Erythroblast (primary cell): ENCODE measurements at regions not wholly inside any gene's neighbourhood (a gene's known extent, or its start where the extent isn't known, plus 50 kb on each side); places are given as distances from the start of the nearest gene placed in this dataset.

Experiments used
- GATA1 ChIP-seq: IDR thresholded peaks from 2 replicates; pipeline ENCODE4 v1.6.1; 2011; ENCODE audit warnings: low read depth, mild to moderate bottlenecking, control low read depth, low read length, moderate library complexity
- POLR2A ChIP-seq: IDR thresholded peaks from 2 replicates; pipeline ENCODE4 v1.6.1; 2011; ENCODE audit warnings: mild to moderate bottlenecking, low read length

DNA sequence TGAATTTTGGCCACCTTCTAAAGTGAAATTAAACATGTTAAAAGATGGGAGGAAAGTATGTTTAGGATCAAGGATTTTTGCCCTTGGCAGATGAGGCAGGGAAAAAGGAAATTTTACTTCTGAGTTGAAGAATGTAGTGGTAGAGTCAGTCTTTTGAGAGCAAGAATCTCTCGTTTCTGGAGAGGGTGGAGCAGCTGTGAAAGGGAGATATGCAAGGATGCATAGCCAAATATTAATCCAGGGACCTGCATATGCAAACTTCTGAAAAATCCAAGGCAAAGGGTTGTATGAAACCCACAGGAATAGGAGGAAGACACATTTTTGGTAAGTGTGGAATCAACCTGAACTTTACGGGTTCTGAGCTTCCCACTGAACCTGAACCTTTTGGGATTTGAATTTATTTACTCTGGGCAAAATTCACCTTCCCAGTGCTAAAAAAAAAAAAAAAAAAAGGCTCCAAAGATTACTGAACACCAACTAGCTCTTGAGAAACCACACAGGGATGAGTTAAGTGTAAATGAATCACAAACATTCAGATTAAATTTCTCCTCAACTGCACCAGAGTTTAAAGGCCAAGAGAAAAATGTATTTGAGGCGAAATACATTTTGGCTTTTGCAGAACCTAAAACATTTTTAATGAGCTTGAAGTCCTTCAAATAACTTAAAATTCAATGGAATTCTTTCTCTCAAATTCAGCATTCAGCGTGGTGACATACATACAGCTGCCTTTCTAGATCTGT, 187.1 kb upstream of the CDKN3 start:
- TF ChIP-seq POLR2A (no peak), GATA1 (no peak)
